H1 (cell line): ENCODE measurements at regions not wholly inside any gene's neighbourhood (a gene's known extent, or its start where the extent isn't known, plus 50 kb on each side); places are given as distances from the start of the nearest gene placed in this dataset.

ENCODE experiments used
- CTCF ChIA-PET: fragments of 300-600 bp; sonication (Branson Sonifier 250); formaldehyde crosslinking; loops from one replicate; lab custom pipeline; 2021; ENCODE audit not compliant: partially characterized antibody; lab: Charles Lee
- POLR2A ChIA-PET: fragments of 300-600 bp; sonication (Branson Sonifier 250); formaldehyde crosslinking; loops from one replicate; lab custom pipeline; 2021; ENCODE audit warnings: inconsistent platforms; ENCODE audit not compliant: partially characterized antibody; lab: Charles Lee
- DNase-seq, 2 experiments: peaks; one replicate each; pipeline versions ENCODE4 v3.0.0 to v3.0.0-alpha.2; 2010 to 2022; ENCODE audit warnings: low spot score in 2 of 2, low read depth in 1 of 2, mixed read lengths in 1 of 2
- FAIRE-seq: peaks from 2 replicates; lab custom pipeline; 2011; peaks lifted over from hg19 to GRCh38; lab: Jason Lieb, UNC
- H2AFZ ChIP-seq: 2 replicates; pipeline ENCODE4 v1.8.1; 2012; ENCODE audit warnings: low read length, inconsistent platforms
- H2AK5ac ChIP-seq: 2 replicates; pipeline ENCODE4 v1.6.1; 2013; ENCODE audit warnings: low read depth, low read length
- H2BK120ac ChIP-seq: replicated peaks from 2 replicates; pipeline ENCODE3; 2013; ENCODE audit warnings: low read depth, low read length, inconsistent platforms
- H2BK12ac ChIP-seq: 2 replicates; pipeline ENCODE4 v1.6.1; 2013; ENCODE audit warnings: low read depth, low read length
- H2BK15ac ChIP-seq: 2 replicates; pipeline ENCODE4 v1.6.1; 2013; ENCODE audit warnings: low read length
- H2BK20ac ChIP-seq: 2 replicates; pipeline ENCODE4 v1.6.1; 2013; ENCODE audit warnings: low read length
- H2BK5ac ChIP-seq: 2 replicates; pipeline ENCODE4 v1.6.1; 2013; ENCODE audit warnings: low read depth, low read length
- H3K14ac ChIP-seq: 2 replicates; pipeline ENCODE4 v1.6.1; 2013; ENCODE audit warnings: inconsistent platforms; ENCODE audit not compliant: insufficient read length
- H3K18ac ChIP-seq: 2 replicates; pipeline ENCODE4 v1.6.1; 2013; ENCODE audit warnings: low read length; ENCODE audit errors: extremely low read depth
- H3K23ac ChIP-seq: 2 replicates; pipeline ENCODE4 v1.6.1; 2013; ENCODE audit warnings: inconsistent platforms; ENCODE audit not compliant: insufficient read length
- H3K23me2 ChIP-seq: 2 replicates; pipeline ENCODE4 v1.6.1; 2013; ENCODE audit warnings: low read depth, low read length
- H3K27ac ChIP-seq: 2 replicates; pipeline ENCODE4 v1.6.1; 2011; ENCODE audit warnings: low read depth, low read length, inconsistent platforms
- H3K27me3 ChIP-seq, 4 experiments: replicated peaks in 1 of 4; 1 replicate in 1 of 4; 2 replicates in 3 of 4; pipeline versions ENCODE4 v1.6.1 to v1.8.1; 2011 to 2013; ENCODE audit warnings: low read length in 3 of 4, mild to moderate bottlenecking in 3 of 4, inconsistent platforms in 2 of 4, mixed read lengths in 2 of 4, moderate library complexity in 1 of 4; ENCODE audit not compliant: control insufficient read depth in 3 of 4, insufficient read depth in 3 of 4; ENCODE audit errors: extremely low read depth in 1 of 4
- H3K36me3 ChIP-seq, 4 experiments: 2 replicates each; pipeline versions ENCODE4 v1.6.1 to v1.8.1; 2011 to 2013; ENCODE audit warnings: mild to moderate bottlenecking in 4 of 4, low read length in 3 of 4, moderate library complexity in 2 of 4, control low read depth in 1 of 4, inconsistent platforms in 1 of 4; ENCODE audit not compliant: insufficient read depth in 4 of 4, control insufficient read depth in 2 of 4
- H3K4ac ChIP-seq: replicated peaks from 2 replicates; pipeline ENCODE3; 2013; ENCODE audit warnings: low read length, low read depth, mixed read lengths, inconsistent platforms; ENCODE audit not compliant: insufficient read length
- H3K4me1 ChIP-seq, 4 experiments: replicated peaks in 1 of 4; 1 replicate in 1 of 4; 2 replicates in 3 of 4; pipeline versions ENCODE4 v1.6.1 to v1.8.1; 2011 to 2013; ENCODE audit warnings: low read length in 3 of 4, inconsistent platforms in 2 of 4, mixed read lengths in 1 of 4; ENCODE audit not compliant: insufficient read depth in 4 of 4, control insufficient read depth in 3 of 4
- H3K4me2 ChIP-seq, 2 experiments: 2 replicates each; pipeline versions ENCODE4 v1.6.1 to v1.8.1; 2011 to 2013; ENCODE audit warnings: low read depth in 2 of 2, low read length in 2 of 2, control low read depth in 1 of 2, inconsistent platforms in 1 of 2, mild to moderate bottlenecking in 1 of 2; ENCODE audit not compliant: insufficient read depth in 1 of 2
- H3K4me3 ChIP-seq, 4 experiments: fragments of 200-600, 300-600 bp in 1 of 4; sonication (generic), shearing (Covaris generic), sonication (Bioruptor Twin) in 1 of 4; 2 replicates each; pipeline versions ENCODE4 v1.5.1 to v1.8.1; 2011 to 2016; ENCODE audit warnings: low read length in 4 of 4, low read depth in 3 of 4, control low read depth in 2 of 4, inconsistent platforms in 2 of 4, mild to moderate bottlenecking in 2 of 4, mixed read lengths in 1 of 4, moderate library complexity in 1 of 4; ENCODE audit not compliant: insufficient read depth in 2 of 4; ENCODE audit errors: extremely low read depth in 1 of 4
- H3K56ac ChIP-seq: replicated peaks from 2 replicates; pipeline ENCODE3; 2013; ENCODE audit warnings: low read depth, mild to moderate bottlenecking, mixed read lengths, low read length, inconsistent platforms; ENCODE audit not compliant: insufficient read length
- H3K79me1 ChIP-seq: 2 replicates; pipeline ENCODE4 v1.6.1; 2013; ENCODE audit warnings: low read depth, low read length, control low read depth
- H3K79me2 ChIP-seq, 2 experiments: 2 replicates each; pipeline versions ENCODE4 v1.6.1 to v1.8.1; 2012 to 2013; ENCODE audit warnings: low read length in 2 of 2, mild to moderate bottlenecking in 2 of 2, inconsistent platforms in 1 of 2; ENCODE audit not compliant: insufficient read depth in 2 of 2, control insufficient read depth in 1 of 2
- H3K9ac ChIP-seq, 4 experiments: replicated peaks in 1 of 4; 1 replicate in 1 of 4; 2 replicates in 3 of 4; pipeline versions ENCODE4 v1.6.1 to v1.8.1; 2011 to 2013; ENCODE audit warnings: low read depth in 3 of 4, low read length in 3 of 4, control low read depth in 2 of 4, mild to moderate bottlenecking in 2 of 4, moderate library complexity in 2 of 4, inconsistent platforms in 1 of 4; ENCODE audit errors: extremely low read depth in 1 of 4
- H3K9me3 ChIP-seq, 2 experiments: 2 replicates each; pipeline versions ENCODE4 v1.6.1 to v1.8.1; 2012 to 2013; ENCODE audit warnings: mild to moderate bottlenecking in 2 of 2, moderate library complexity in 2 of 2, control low read depth in 1 of 2, inconsistent platforms in 1 of 2, low read depth in 1 of 2, low read length in 1 of 2, mixed read lengths in 1 of 2; ENCODE audit not compliant: insufficient read depth in 2 of 2
- H4K20me1 ChIP-seq, 2 experiments: replicated peaks in 1 of 2; 2 replicates each; pipeline versions ENCODE3 to v1.8.1; 2011 to 2013; ENCODE audit warnings: inconsistent platforms in 2 of 2, low read length in 2 of 2, mild to moderate bottlenecking in 1 of 2; ENCODE audit not compliant: insufficient read depth in 2 of 2, control insufficient read depth in 1 of 2
- H4K5ac ChIP-seq: 2 replicates; pipeline ENCODE4 v1.6.1; 2013; ENCODE audit warnings: low read length, low read depth, mixed read lengths, inconsistent platforms; ENCODE audit not compliant: insufficient read length
- H4K8ac ChIP-seq: 2 replicates; pipeline ENCODE4 v1.8.0; 2013; ENCODE audit warnings: mild to moderate bottlenecking, moderate library complexity, low read length, inconsistent platforms; ENCODE audit not compliant: insufficient read depth; ENCODE audit errors: extremely low read depth
- H4K91ac ChIP-seq: replicated peaks from 2 replicates; pipeline ENCODE3; 2013; ENCODE audit warnings: low read length, mixed read lengths, inconsistent platforms; ENCODE audit not compliant: insufficient read length
- CBX8 ChIP-seq: fragments of 300-800, 300-1000 bp; sonication (generic); IDR thresholded peaks from 2 replicates; pipeline ENCODE4 v1.7.1; 2016; ENCODE audit warnings: low read depth, low read length, borderline replicate concordance
- CHD2 ChIP-seq: IDR thresholded peaks from 2 replicates; pipeline ENCODE4 v1.6.1; 2012; ENCODE audit warnings: low read length, improper control_type of control experiment
- KDM1A ChIP-seq: fragments of 200-600, 300-600 bp; sonication (generic); IDR thresholded peaks from 2 replicates; pipeline ENCODE4 v1.7.1; 2016; ENCODE audit warnings: mild to moderate bottlenecking, low read length, borderline replicate concordance
- MAFK ChIP-seq: IDR thresholded peaks from 2 replicates; pipeline ENCODE4 v1.6.1; 2012; ENCODE audit warnings: low read depth, mild to moderate bottlenecking, improper control_type of control experiment, low read length
- NRF1 ChIP-seq: IDR thresholded peaks from 2 replicates; pipeline ENCODE4 v1.6.1; 2011; ENCODE audit warnings: mild to moderate bottlenecking, low read depth, low read length, improper control_type of control experiment
- PHF8 ChIP-seq: fragments of 200-600 bp; sonication (generic); conservative IDR thresholded peaks from 2 replicates; pipeline ENCODE4 v1.7.1; 2012; ENCODE audit warnings: low read depth, mild to moderate bottlenecking, inconsistent platforms, low read length, moderate library complexity
- SIN3A ChIP-seq, 2 experiments: IDR thresholded peaks in 1 of 2; conservative IDR thresholded peaks in 1 of 2; 2 replicates each; pipeline ENCODE4 v1.6.1; 2011 to 2012; ENCODE audit warnings: low read length in 2 of 2, improper control_type of control experiment in 1 of 2, low read depth in 1 of 2, mild to moderate bottlenecking in 1 of 2
- SIX5 ChIP-seq: IDR thresholded peaks from 2 replicates; pipeline ENCODE4 v1.6.1; 2011; ENCODE audit warnings: mild to moderate bottlenecking, low read depth, low read length
- SRF ChIP-seq: IDR thresholded peaks from 2 replicates; pipeline ENCODE4 v1.6.1; 2011; ENCODE audit warnings: mild to moderate bottlenecking, low read depth, low read length, moderate library complexity
- YY1 ChIP-seq: IDR thresholded peaks from 2 replicates; pipeline ENCODE4 v1.6.1; 2011; ENCODE audit warnings: low read depth, mild to moderate bottlenecking, low read length
- WGBS, 2 experiments: shearing (Covaris generic) in 1 of 2; methylation state at CpG; one replicate each; pipeline versions ENCODE4 v1.1.6 to v1.1.7; 2013 to 2015; ENCODE audit warnings: low lambda C conversion rate in 2 of 2, mixed read lengths in 2 of 2, inconsistent platforms in 1 of 2, low coverage in 1 of 2, missing lambda C conversion rate in 1 of 2; ENCODE audit not compliant: insufficient replicate concordance in 2 of 2, insufficient coverage in 1 of 2, insufficient read length in 1 of 2; ENCODE audit errors: extremely low coverage in 1 of 2, missing lambda C conversion rate in 1 of 2; 5-methylcytosine and 5-hydroxymethylcytosine counted together
- TF ChIP-seq, protein P1 (sequence below): IDR thresholded peaks from 2 replicates; pipeline ENCODE4 v1.6.1; 2011; ENCODE audit warnings: low read length, improper control_type of control experiment
- TF ChIP-seq, protein P2 (sequence below): IDR thresholded peaks from 2 replicates; pipeline ENCODE4 v1.6.1; 2012; ENCODE audit warnings: inconsistent platforms

DNA sequence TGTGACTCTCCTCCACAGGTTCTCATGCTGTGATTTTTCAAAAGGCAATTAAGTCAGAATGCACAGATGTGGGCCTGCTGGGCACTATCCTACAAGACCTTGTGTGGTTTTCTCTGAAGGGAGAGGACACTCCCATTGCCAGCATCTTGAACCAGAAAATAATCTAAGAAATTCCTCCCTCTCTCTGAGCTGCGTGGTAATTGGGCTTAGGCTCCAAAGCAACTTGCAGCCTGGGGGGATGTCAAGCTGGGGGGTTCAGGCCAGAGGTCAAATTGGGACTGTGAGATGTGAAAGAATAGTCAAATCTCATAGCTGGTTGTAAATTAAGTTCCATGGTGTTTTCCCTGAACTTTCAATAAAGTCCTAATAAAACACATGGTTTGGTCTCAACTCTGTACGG is 350.6 kb upstream of the SLC7A11 start:
- no peak overlapping the region for H3K4ac ChIP-seq
- no peaks in the 10 kb centered on the region for H4K20me1 ChIP-seq
- H4K91ac ChIP-seq, result no peak overlapping the region
- no peak overlapping the region for H2BK20ac ChIP-seq
- no peak overlapping the region for H3K4me2 ChIP-seq
- H3K23me2 ChIP-seq, result no peaks in the 10 kb centered on the region; the same call in 1 of the 2 replicates
- ChIA-PET CTCF (interaction anchor here (0.8 kb wide), 1 partner anchor 16 kb away, joined by 3 read pairs; no protein-coding TSS in a partner anchor), POLR2A (no interaction called here)
- no peak overlapping the region for H2BK120ac ChIP-seq
- H2AK5ac ChIP-seq, result no peak overlapping the region
- no peak for FAIRE-seq
- no peak for DNase-seq
- H3K4me1 ChIP-seq, result no peaks in the 10 kb centered on the region
- WGBS, 2 experiments, result 95% methylated on average over 2 of the region's 2 CpGs; no CpG with 5 or more reads in 1 of the 2 experiments
- no peak overlapping the region for H4K8ac ChIP-seq
- no peaks in the 10 kb centered on the region for H3K79me1 ChIP-seq
- H3K27ac ChIP-seq, result no peak overlapping the region
- H3K23ac ChIP-seq, result no peak overlapping the region
- H3K14ac ChIP-seq, result no peak overlapping the region
- no peaks in the 10 kb centered on the region for H3K36me3 ChIP-seq
- H3K9me3 ChIP-seq, result no peaks in the 10 kb centered on the region
- H3K18ac ChIP-seq, result no peak overlapping the region
- no peak overlapping the region for H2BK5ac ChIP-seq
- H2BK15ac ChIP-seq, result no peak overlapping the region
- no peak overlapping the region for H2BK12ac ChIP-seq
- no peak overlapping the region for H3K4me3 ChIP-seq
- H3K56ac ChIP-seq, result no peak overlapping the region
- H3K9ac ChIP-seq, result no peak overlapping the region
- no peaks in the 10 kb centered on the region for H3K27me3 ChIP-seq
- H4K5ac ChIP-seq, result no peak overlapping the region
- no peak overlapping the region for H2AFZ ChIP-seq
- no peaks in the 10 kb centered on the region for H3K79me2 ChIP-seq
- no peak for TF ChIP-seq SIX5
- no peak for TF ChIP-seq PHF8
- no peak for TF ChIP-seq YY1
- TF ChIP-seq SRF, result no peak
- no peak for TF ChIP-seq NRF1
- no peak for TF ChIP-seq CBX8
- TF ChIP-seq MAFK, result no peak
- no peak for TF ChIP-seq CHD2
- TF ChIP-seq SIN3A (conservative IDR thresholded peaks at IDR 0.05 in 1 of 2, IDR thresholded peaks at IDR 0.05 in 1 of 2; ENCODE audit: low read depth in 1 of 2, low read length in 2 of 2), result no peak
- TF ChIP-seq, protein P1, sequence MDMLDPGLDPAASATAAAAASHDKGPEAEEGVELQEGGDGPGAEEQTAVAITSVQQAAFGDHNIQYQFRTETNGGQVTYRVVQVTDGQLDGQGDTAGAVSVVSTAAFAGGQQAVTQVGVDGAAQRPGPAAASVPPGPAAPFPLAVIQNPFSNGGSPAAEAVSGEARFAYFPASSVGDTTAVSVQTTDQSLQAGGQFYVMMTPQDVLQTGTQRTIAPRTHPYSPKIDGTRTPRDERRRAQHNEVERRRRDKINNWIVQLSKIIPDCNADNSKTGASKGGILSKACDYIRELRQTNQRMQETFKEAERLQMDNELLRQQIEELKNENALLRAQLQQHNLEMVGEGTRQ, result no peak
- TF ChIP-seq, protein P2, sequence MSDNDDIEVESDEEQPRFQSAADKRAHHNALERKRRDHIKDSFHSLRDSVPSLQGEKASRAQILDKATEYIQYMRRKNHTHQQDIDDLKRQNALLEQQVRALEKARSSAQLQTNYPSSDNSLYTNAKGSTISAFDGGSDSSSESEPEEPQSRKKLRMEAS, result no peak
- TF ChIP-seq KDM1A, result no peak
